ENCODE measurements at regions not wholly inside any gene's neighbourhood (a gene's known extent, or its start where the extent isn't known, plus 50 kb on each side); places are given as distances from the start of the nearest gene placed in this dataset.

GRCh38 chr1:14149431-14149830, 449.1 kb upstream of the KAZN start:
- H3K9me3 ChIP-seq = no peaks in the 10 kb centered on the region
- no peaks in the 10 kb centered on the region for H3K36me3 ChIP-seq (ENCODE audit: low read depth)
- intact Hi-C loops (cut with DNase I, micrococcal nuclease) = no loop called here
- no peak for TF ChIP-seq CTCF (IDR thresholded peaks at IDR 0.05)
- H3K4me1 ChIP-seq (ENCODE audit: low read depth) = no peaks in the 10 kb centered on the region
- no peak overlapping the region for H3K4me3 ChIP-seq
- ATAC-seq (no peak), DNase-seq (no peak)

GRCh38 chr1:14156543-14156942, 441.9 kb upstream of the KAZN start:
- intact Hi-C loops (cut with DNase I, micrococcal nuclease) = no loop called here
- no peak for TF ChIP-seq CTCF (IDR thresholded peaks at IDR 0.05)
- no peak for ATAC-seq

GRCh38 chr1:14160781-14161180, 437.7 kb upstream of the KAZN start:
- TF ChIP-seq CTCF (IDR thresholded peaks at IDR 0.05) = no peak
- H3K9me3 ChIP-seq = peaks cover 16% of the 10 kb centered on the region
- no peaks in the 10 kb centered on the region for H3K36me3 ChIP-seq (ENCODE audit: low read depth)
- intact Hi-C loops (cut with DNase I, micrococcal nuclease) = no loop called here
- ATAC-seq (no peak), DNase-seq (no peak)
- no peaks in the 10 kb centered on the region for H3K4me1 ChIP-seq (ENCODE audit: low read depth)
- H3K4me3 ChIP-seq = no peak overlapping the region

More at GRCh38 chr1:14156543-14156942, 441.9 kb upstream of the KAZN start:
- Histone ChIP-seq H3K36me3 (ENCODE audit: low read depth) (no peaks in the 10 kb centered on the region), H3K4me1 (ENCODE audit: low read depth) (no peaks in the 10 kb centered on the region), H3K9me3 (peaks cover 12% of the 10 kb centered on the region), H3K4me3 (no peak overlapping the region)
- no peak for DNase-seq

GRCh38 chr1:14163246-14163645, 435.2 kb upstream of the KAZN start:
- Histone ChIP-seq H3K4me1 (ENCODE audit: low read depth) (no peaks in the 10 kb centered on the region), H3K9me3 (peaks cover 4% of the 10 kb centered on the region), H3K36me3 (ENCODE audit: low read depth) (no peaks in the 10 kb centered on the region), H3K4me3 (no peak overlapping the region)
- TF ChIP-seq CTCF (IDR thresholded peaks at IDR 0.05) = no peak
- DNase-seq (no peak), ATAC-seq (no peak)
- intact Hi-C loops (cut with DNase I, micrococcal nuclease) = no loop called here

- no peak for DNase-seq
- ATAC-seq = no peak
- TF ChIP-seq CTCF (IDR thresholded peaks at IDR 0.05) = no peak
- Histone ChIP-seq H3K4me1 (ENCODE audit: low read depth) (no peaks in the 10 kb centered on the region), H3K4me3 (no peak overlapping the region), H3K9me3 (peaks cover 4% of the 10 kb centered on the region), H3K36me3 (ENCODE audit: low read depth) (no peaks in the 10 kb centered on the region)
- intact Hi-C loops (cut with DNase I, micrococcal nuclease) = no loop called here
Observed at GRCh38 chr1:14165371-14165801, 433.1 kb upstream of the KAZN start.

- ATAC-seq (no peak), DNase-seq (no peak)
- peaks cover 2% of the 10 kb centered on the region for H3K9me3 ChIP-seq
- no peak overlapping the region for H3K4me3 ChIP-seq
- intact Hi-C loops (cut with DNase I, micrococcal nuclease) = no loop called here
- no peaks in the 10 kb centered on the region for H3K36me3 ChIP-seq (ENCODE audit: low read depth)
- no peak for TF ChIP-seq CTCF (IDR thresholded peaks at IDR 0.05)
- no peaks in the 10 kb centered on the region for H3K4me1 ChIP-seq (ENCODE audit: low read depth)
Observed at GRCh38 chr1:14167884-14168283, 430.6 kb upstream of the KAZN start.

Measured in mucosa of descending colon (tissue), 3 donors.